ENCODE measurements at regions not wholly inside any gene's neighbourhood (a gene's known extent, or its start where the extent isn't known, plus 50 kb on each side); places are given as distances from the start of the nearest gene placed in this dataset.

- ATAC-seq (ENCODE audit: insufficient read depth, low read depth) (no peak), DNase-seq (peak; percentile 3)
- no peaks in the 10 kb centered on the region for H3K79me2 ChIP-seq (ENCODE audit: insufficient read depth, low read length)
- TF ChIP-seq EZH2 (IDR thresholded peaks at IDR 0.05; ENCODE audit: borderline replicate concordance, low read depth, low read length, severe bottlenecking) = no peak
- TF ChIP-seq CTCF (IDR thresholded peaks at IDR 0.05; ENCODE audit: borderline replicate concordance, extremely low read depth, low read length, poor library complexity, severe bottlenecking) = no peak
- H3K4me1 ChIP-seq (ENCODE audit: insufficient read depth, low read length) = no peaks in the 10 kb centered on the region
- no peaks in the 10 kb centered on the region for H3K36me3 ChIP-seq (ENCODE audit: insufficient read depth, low read length)
- no peak overlapping the region for H2AFZ ChIP-seq (ENCODE audit: low read depth, low read length)
- no peak overlapping the region for H3K4me3 ChIP-seq (ENCODE audit: low read depth in 1 of 2, low read length in 2 of 2)
- no peak overlapping the region for H3K27ac ChIP-seq (ENCODE audit: low read length)
- no peak overlapping the region for H3K9ac ChIP-seq (ENCODE audit: low read depth, low read length)
- no peaks in the 10 kb centered on the region for H4K20me1 ChIP-seq (ENCODE audit: insufficient read depth, low read length)
- no peaks in the 10 kb centered on the region for H3K27me3 ChIP-seq (ENCODE audit: insufficient read depth, low read length, poor library complexity)
- H3K4me2 ChIP-seq (ENCODE audit: insufficient read depth, low read length) = no peak overlapping the region
- H3K9me3 ChIP-seq (ENCODE audit: insufficient read depth, low read length, severe bottlenecking) = no peaks in the 10 kb centered on the region
These were observed 297.4 kb upstream of the RTL1 start for GRCh38 chr14:101200650-101201516.

GRCh38 chr14:101201535-101202151 is 298.1 kb upstream of the RTL1 start:
- no peaks in the 10 kb centered on the region for H3K36me3 ChIP-seq (ENCODE audit: insufficient read depth, low read length)
- TF ChIP-seq CTCF (IDR thresholded peaks at IDR 0.05; ENCODE audit: borderline replicate concordance, extremely low read depth, low read length, poor library complexity, severe bottlenecking) (no peak), EZH2 (IDR thresholded peaks at IDR 0.05; ENCODE audit: borderline replicate concordance, low read depth, low read length, severe bottlenecking) (no peak)
- no peak overlapping the region for H3K9ac ChIP-seq (ENCODE audit: low read depth, low read length)
- H4K20me1 ChIP-seq (ENCODE audit: insufficient read depth, low read length) = no peaks in the 10 kb centered on the region
- no peaks in the 10 kb centered on the region for H3K4me1 ChIP-seq (ENCODE audit: insufficient read depth, low read length)
- no peak overlapping the region for H2AFZ ChIP-seq (ENCODE audit: low read depth, low read length)
- ATAC-seq (ENCODE audit: insufficient read depth, low read depth) (no peak), DNase-seq (peak; percentile 3)
- H3K27ac ChIP-seq (ENCODE audit: low read length) = no peak overlapping the region
- H3K9me3 ChIP-seq (ENCODE audit: insufficient read depth, low read length, severe bottlenecking) = no peaks in the 10 kb centered on the region
- no peaks in the 10 kb centered on the region for H3K27me3 ChIP-seq (ENCODE audit: insufficient read depth, low read length, poor library complexity)
- H3K4me2 ChIP-seq (ENCODE audit: insufficient read depth, low read length) = no peak overlapping the region
- H3K4me3 ChIP-seq (ENCODE audit: low read depth in 1 of 2, low read length in 2 of 2) = no peak overlapping the region
- no peaks in the 10 kb centered on the region for H3K79me2 ChIP-seq (ENCODE audit: insufficient read depth, low read length)

GRCh38 chr14:101202627-101203404 is 299.3 kb upstream of the RTL1 start:
- Histone ChIP-seq H3K27me3 (ENCODE audit: insufficient read depth, low read length, poor library complexity) (no peaks in the 10 kb centered on the region), H3K27ac (ENCODE audit: low read length) (no peak overlapping the region), H4K20me1 (ENCODE audit: insufficient read depth, low read length) (no peaks in the 10 kb centered on the region), H3K79me2 (ENCODE audit: insufficient read depth, low read length) (no peaks in the 10 kb centered on the region), H3K4me1 (ENCODE audit: insufficient read depth, low read length) (no peaks in the 10 kb centered on the region), H3K9ac (ENCODE audit: low read depth, low read length) (no peak overlapping the region), H2AFZ (ENCODE audit: low read depth, low read length) (no peak overlapping the region), H3K9me3 (ENCODE audit: insufficient read depth, low read length, severe bottlenecking) (no peaks in the 10 kb centered on the region), H3K36me3 (ENCODE audit: insufficient read depth, low read length) (no peaks in the 10 kb centered on the region), H3K4me3 (ENCODE audit: low read depth in 1 of 2, low read length in 2 of 2) (no peak overlapping the region), H3K4me2 (ENCODE audit: insufficient read depth, low read length) (no peak overlapping the region)
- no peak for TF ChIP-seq CTCF (IDR thresholded peaks at IDR 0.05; ENCODE audit: borderline replicate concordance, extremely low read depth, low read length, poor library complexity, severe bottlenecking)
- TF ChIP-seq EZH2 (IDR thresholded peaks at IDR 0.05; ENCODE audit: borderline replicate concordance, low read depth, low read length, severe bottlenecking) = no peak
- ATAC-seq (ENCODE audit: insufficient read depth, low read depth) = no peak
- peak; percentile 2 for DNase-seq
